PC-9 (cell line): ENCODE measurements at regions not wholly inside any gene's neighbourhood (a gene's known extent, or its start where the extent isn't known, plus 50 kb on each side); places are given as distances from the start of the nearest gene placed in this dataset.
"Not testable (repeated sequence)": the region's sequence is repeated elsewhere in the genome, so short reads cannot be mapped to it uniquely, and the experiment has no call there.

Experiments used
- BruUV-seq: library from RNA; stranded (reverse); fragments of 400-500 nt; replicated peaks from 2 replicates; lab custom pipeline; 2021; lab: Mats Ljungman, UMichigan
- CTCF ChIA-PET: fragments of 300-600 bp; sonication (Branson Sonifier 250); formaldehyde crosslinking; loops from one replicate; lab custom pipeline; 2022; ENCODE audit warnings: antibody characterized with exemption; lab: Charles Lee
- POLR2A ChIA-PET: fragments of 300-600 bp; sonication (Branson Sonifier 250); formaldehyde crosslinking; loops from one replicate; lab custom pipeline; 2022; ENCODE audit warnings: antibody characterized with exemption; ENCODE audit not compliant: unreplicated experiment; lab: Charles Lee
- DNase-seq, 2 experiments: peaks; one replicate each; pipeline versions ENCODE4 v3.0.0 to v3.0.0-alpha.2; 2015 to 2022; ENCODE audit warnings: mixed read lengths in 1 of 2
- H2AFZ ChIP-seq: fragments of 200-600 bp; sonication (generic); 2 replicates; pipeline ENCODE4 v1.8.1; 2017; ENCODE audit warnings: antibody characterized with exemption
- H3F3A ChIP-seq: fragments of 200-600 bp; sonication (generic); 2 replicates; pipeline ENCODE4 v1.8.1; 2017; ENCODE audit warnings: antibody characterized with exemption, mild to moderate bottlenecking, low read depth; ENCODE audit not compliant: insufficient read depth
- H3K27ac ChIP-seq: fragments of 200-600 bp; sonication (generic); 2 replicates; pipeline ENCODE4 v1.6.1; 2016; ENCODE audit warnings: mixed run types
- H3K27me3 ChIP-seq: fragments of 200-600 bp; sonication (generic); 2 replicates; pipeline ENCODE4 v1.6.1; 2016; ENCODE audit warnings: low read depth, mixed run types; ENCODE audit not compliant: insufficient read depth
- H3K36me3 ChIP-seq: fragments of 200-600 bp; sonication (generic); 2 replicates; pipeline ENCODE4 v1.6.1; 2016; ENCODE audit warnings: low read depth, mixed run types
- H3K4me1 ChIP-seq: fragments of 200-600 bp; sonication (generic); replicated peaks from 2 replicates; pipeline ENCODE4 v1.6.1; 2016; ENCODE audit warnings: mixed run types; ENCODE audit not compliant: insufficient read depth
- H3K4me2 ChIP-seq: fragments of 200-600 bp; sonication (generic); 2 replicates; pipeline ENCODE4 v1.6.1; 2017; ENCODE audit warnings: mixed run types
- H3K4me3 ChIP-seq: fragments of 200-600 bp; sonication (generic); 2 replicates; pipeline ENCODE4 v1.6.1; 2016; ENCODE audit warnings: mixed run types
- H3K79me2 ChIP-seq: fragments of 200-600 bp; sonication (generic); 2 replicates; pipeline ENCODE4 v1.6.1; 2017; ENCODE audit warnings: low read depth, mixed run types
- H3K9me2 ChIP-seq: fragments of 200-600 bp; sonication (generic); 2 replicates; pipeline ENCODE4 v1.8.1; 2017; ENCODE audit warnings: mild to moderate bottlenecking; ENCODE audit not compliant: insufficient read depth
- H3K9me3 ChIP-seq: fragments of 200-600 bp; sonication (generic); 2 replicates; pipeline ENCODE4 v1.8.1; 2016; ENCODE audit warnings: low read depth; ENCODE audit not compliant: insufficient read depth
- H4K20me1 ChIP-seq: fragments of 200-600 bp; sonication (generic); 2 replicates; pipeline ENCODE4 v1.8.1; 2017; ENCODE audit not compliant: insufficient read depth
- CTCF ChIP-seq: fragments of 200-600 bp; sonication (generic); conservative IDR thresholded peaks from 2 replicates; pipeline ENCODE4 v1.6.1; 2017; ENCODE audit warnings: mixed run types, antibody characterized with exemption, mild to moderate bottlenecking, moderate library complexity
- EZH2 ChIP-seq: fragments of 200-600 bp; sonication (generic); IDR thresholded peaks from 2 replicates; pipeline ENCODE4 v1.8.0; 2017; ENCODE audit warnings: antibody characterized with exemption, low read depth
- intact Hi-C: fragments of 100-400 bp; cut with micrococcal nuclease; formaldehyde crosslinking; loops from one replicate; pipeline ENCODE4 v1.10.0; 2022; ENCODE audit not compliant: unreplicated experiment

- no peak for DNase-seq
- H3K4me2 ChIP-seq = no peak overlapping the region
- H3F3A ChIP-seq = peaks cover 13% of the 10 kb centered on the region
- no peaks in the 10 kb centered on the region for H4K20me1 ChIP-seq
- H3K27ac ChIP-seq = no peak overlapping the region
- no peaks in the 10 kb centered on the region for H3K9me2 ChIP-seq
- no peaks in the 10 kb centered on the region for H3K79me2 ChIP-seq
- intact Hi-C loops = no loop called here
- no TSS peak for BruUV-seq
- peaks cover 3% of the 10 kb centered on the region; the same call in 1 of the 2 replicates for H3K27me3 ChIP-seq
- H3K9me3 ChIP-seq = peaks cover 9% of the 10 kb centered on the region; the same call in 1 of the 2 replicates
- no peak overlapping the region for H2AFZ ChIP-seq
- TF ChIP-seq EZH2 (no peak), CTCF (no peak)
- ChIA-PET POLR2A (no interaction called here), CTCF (no interaction called here)
- no peak overlapping the region for H3K4me3 ChIP-seq
- peaks cover 15% of the 10 kb centered on the region for H3K4me1 ChIP-seq
- no peaks in the 10 kb centered on the region for H3K36me3 ChIP-seq
These were observed 118.6 kb downstream of the BASP1 start for GRCh38 chr5:17336054-17336453.

DNA sequence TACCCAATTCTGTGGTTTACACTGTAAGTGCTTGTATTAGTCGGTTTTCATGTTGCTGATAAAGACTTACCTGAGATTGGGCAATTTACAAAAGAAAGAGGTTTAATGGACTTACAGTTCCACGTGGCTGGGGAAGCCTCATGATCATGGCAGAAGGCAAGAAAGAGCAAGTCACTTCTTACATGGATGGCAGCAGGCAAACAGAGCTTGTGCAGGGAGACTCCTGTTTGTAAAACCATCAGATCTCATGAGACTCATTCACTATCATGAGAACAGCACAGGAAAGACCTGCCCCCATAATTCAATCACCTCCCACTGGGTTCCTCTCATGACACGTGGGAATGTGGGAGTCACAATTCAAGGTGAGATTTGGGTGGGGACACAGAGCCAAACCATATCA lies 119.3 kb downstream of the BASP1 start:
- Histone ChIP-seq H3K4me1 (peaks cover 17% of the 10 kb centered on the region), H3F3A (peaks cover 14% of the 10 kb centered on the region)
- H4K20me1 ChIP-seq, H3K9me2 ChIP-seq, BruUV-seq, intact Hi-C loops, H3K4me3 ChIP-seq, H3K36me3 ChIP-seq, H2AFZ ChIP-seq, H3K4me2 ChIP-seq, POLR2A ChIA-PET, DNase-seq, H3K27me3 ChIP-seq, H3K9me3 ChIP-seq, H3K79me2 ChIP-seq, H3K27ac ChIP-seq, CTCF ChIA-PET: not testable (repeated sequence)

- Histone ChIP-seq H3K27ac (no peak overlapping the region), H4K20me1 (no peaks in the 10 kb centered on the region), H3K79me2 (no peaks in the 10 kb centered on the region), H3K9me3 (peaks cover 9% of the 10 kb centered on the region; the same call in 1 of the 2 replicates), H3K9me2 (no peaks in the 10 kb centered on the region), H3K27me3 (peaks cover 3% of the 10 kb centered on the region; the same call in 1 of the 2 replicates), H3K4me1 (peaks cover 28% of the 10 kb centered on the region), H3F3A (peaks cover 18% of the 10 kb centered on the region), H3K4me3 (no peak overlapping the region), H3K36me3 (no peaks in the 10 kb centered on the region), H3K4me2 (peak overlapping the region; percentile 25; the same call in 1 of the 2 replicates), H2AFZ (no peak overlapping the region)
- DNase-seq = no peak
- no TSS peak for BruUV-seq
- ChIA-PET POLR2A (no interaction called here), CTCF (no interaction called here)
- no peak for TF ChIP-seq EZH2
- no peak for TF ChIP-seq CTCF
- intact Hi-C loops = no loop called here
These were observed 122.4 kb downstream of the BASP1 start for GRCh38 chr5:17339841-17340240.

DNA sequence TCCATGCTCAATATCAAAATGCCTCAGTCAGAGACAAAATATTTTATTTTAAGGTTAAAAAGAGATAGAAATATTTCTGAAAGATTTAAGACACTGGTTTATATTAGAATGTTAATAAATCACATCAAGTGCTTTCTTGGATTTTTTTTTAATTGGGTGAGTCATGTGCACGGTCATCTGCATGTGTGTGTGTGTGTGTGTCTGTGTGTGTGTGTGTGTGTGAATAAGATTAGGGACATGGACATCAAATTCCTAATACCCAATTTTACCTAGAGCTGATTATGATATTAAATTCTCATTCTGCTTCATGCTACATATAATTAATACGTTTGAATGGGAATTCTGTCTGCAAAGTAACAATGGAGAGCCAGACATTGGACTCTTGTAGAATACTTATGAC lies 122.9 kb downstream of the BASP1 start:
- Histone ChIP-seq H3K36me3 (no peaks in the 10 kb centered on the region), H3K27ac (no peak overlapping the region), H3K4me1 (peaks cover 28% of the 10 kb centered on the region), H3K9me3 (peaks cover 9% of the 10 kb centered on the region; the same call in 1 of the 2 replicates), H3K4me3 (no peak overlapping the region), H3K79me2 (no peaks in the 10 kb centered on the region), H2AFZ (no peak overlapping the region), H4K20me1 (no peaks in the 10 kb centered on the region), H3F3A (peaks cover 18% of the 10 kb centered on the region), H3K4me2 (no peak overlapping the region), H3K27me3 (peaks cover 3% of the 10 kb centered on the region; the same call in 1 of the 2 replicates), H3K9me2 (no peaks in the 10 kb centered on the region)
- DNase-seq = no peak
- POLR2A ChIA-PET = no interaction called here
- intact Hi-C loops = no loop called here
- no TSS peak for BruUV-seq
- no peak for TF ChIP-seq EZH2
- TF ChIP-seq CTCF = no peak
- CTCF ChIA-PET = no interaction called here
